HG03571 (cell line): ENCODE measurements at regions not wholly inside any gene's neighbourhood (a gene's known extent, or its start where the extent isn't known, plus 50 kb on each side); places are given as distances from the start of the nearest gene placed in this dataset.
"Not testable (repeated sequence)": the region's sequence is repeated elsewhere in the genome, so short reads cannot be mapped to it uniquely, and the experiment has no call there.

Experiments used
- ATAC-seq: cut with Tn5 transposase; IDR thresholded peaks from one replicate; pipeline ENCODE4 v1.9.1; 2021; ENCODE audit not compliant: unreplicated experiment

- ATAC-seq, result no peak
These were observed 50.5 kb upstream of the MAP4K3 start for GRCh38 chr2:39487398-39488250.

- no peak for ATAC-seq
These were observed 51.4 kb upstream of the MAP4K3 start for GRCh38 chr2:39488450-39488849.

- no peak for ATAC-seq
These were observed 53.5 kb upstream of the MAP4K3 start for GRCh38 chr2:39490586-39490985.

- no peak for ATAC-seq
These were observed 54.6 kb upstream of the MAP4K3 start for GRCh38 chr2:39491653-39492052.

GRCh38 chr2:39492095-39492590, 55.1 kb upstream of the MAP4K3 start:
- peak; percentile 99 for ATAC-seq

- ATAC-seq, result no peak
These were observed 55.6 kb upstream of the MAP4K3 start for GRCh38 chr2:39492716-39493115.

GRCh38 chr2:39494784-39495251, 57.7 kb upstream of the MAP4K3 start:
- peak; percentile 31 for ATAC-seq

GRCh38 chr2:39497082-39497801, 60.2 kb upstream of the MAP4K3 start:
- no peak for ATAC-seq

GRCh38 chr2:39498176-39498575, 61.1 kb upstream of the MAP4K3 start:
- not testable (repeated sequence) for ATAC-seq

GRCh38 chr2:39498786-39499185, 61.7 kb upstream of the MAP4K3 start:
- ATAC-seq, result no peak

GRCh38 chr2:39499336-39499735, 62.3 kb upstream of the MAP4K3 start:
- no peak for ATAC-seq

GRCh38 chr2:39501412-39501811, 64.3 kb upstream of the MAP4K3 start:
- no peak for ATAC-seq

- ATAC-seq, result no peak
These were observed 66.2 kb upstream of the MAP4K3 start for GRCh38 chr2:39503277-39503676.

GRCh38 chr2:39504790-39505335, 67.8 kb upstream of the MAP4K3 start:
- ATAC-seq, result no peak

GRCh38 chr2:39506215-39506614, 69.1 kb upstream of the MAP4K3 start:
- ATAC-seq, result peak; percentile 77

GRCh38 chr2:39508198-39508597, 71.1 kb upstream of the MAP4K3 start:
- ATAC-seq, result no peak

GRCh38 chr2:39510140-39510539, 73.1 kb upstream of the MAP4K3 start:
- no peak for ATAC-seq

GRCh38 chr2:39511219-39511604, 74.1 kb upstream of the MAP4K3 start:
- ATAC-seq, result no peak

- ATAC-seq, result no peak
These were observed 74.7 kb upstream of the MAP4K3 start for GRCh38 chr2:39511605-39512433.

- ATAC-seq, result no peak
These were observed 75.4 kb upstream of the MAP4K3 start for GRCh38 chr2:39512434-39512935.

- no peak for ATAC-seq
These were observed 75.9 kb upstream of the MAP4K3 start for GRCh38 chr2:39512941-39513340.
